ENCODE measurements at regions not wholly inside any gene's neighbourhood (a gene's known extent, or its start where the extent isn't known, plus 50 kb on each side); places are given as distances from the start of the nearest gene placed in this dataset.

GRCh38 chr4:100722866-100723459 is 205.1 kb upstream of the EMCN start:
- DNase-seq (ENCODE audit: low read depth), result no peak

- DNase-seq (ENCODE audit: low read depth), result no peak
Observed at GRCh38 chr4:100722133-100722532, 204.3 kb upstream of the EMCN start.

DNA sequence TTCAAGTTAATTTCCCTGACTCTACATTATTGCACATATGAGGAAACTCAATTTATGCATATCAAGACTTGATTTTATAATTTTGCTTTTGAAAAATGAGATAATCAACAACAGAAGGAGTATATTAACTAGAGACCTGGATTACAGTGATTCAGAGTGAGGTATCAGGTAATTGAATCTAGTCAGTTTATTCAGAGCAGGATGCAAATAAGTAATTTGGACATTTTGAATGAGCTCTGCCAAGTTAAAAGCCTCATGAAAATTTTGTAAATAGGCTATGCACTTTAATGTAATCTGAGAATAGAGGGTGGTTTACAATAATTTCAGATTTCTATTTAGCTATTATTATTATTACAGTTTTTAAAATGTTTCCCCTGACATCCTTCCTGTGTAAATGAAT is 203.7 kb upstream of the EMCN start:
- DNase-seq (ENCODE audit: low read depth), result no peak

GRCh38 chr4:100721077-100721476 is 203.3 kb upstream of the EMCN start:
- no peak for DNase-seq (ENCODE audit: low read depth)

DNA sequence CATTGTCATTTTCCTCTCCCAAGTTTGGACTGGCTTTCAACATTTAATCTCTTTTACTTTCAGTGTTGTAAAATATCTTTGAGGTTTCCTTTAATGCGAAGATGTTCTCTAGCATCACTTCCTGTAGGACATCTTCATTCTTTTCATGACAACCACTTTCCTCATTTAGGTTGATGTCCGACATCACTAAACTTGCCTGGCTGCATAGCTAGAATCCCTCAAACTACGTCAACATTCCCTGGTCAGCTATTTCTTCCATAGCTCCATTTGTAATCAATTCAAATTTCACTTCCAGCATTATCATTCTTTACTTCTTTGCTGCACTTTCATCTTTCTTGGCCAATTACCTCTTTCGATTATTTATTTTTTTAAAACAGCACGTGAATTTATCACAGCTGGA is 198.6 kb upstream of the EMCN start:
- no peak for DNase-seq (ENCODE audit: low read depth)

GRCh38 chr4:100708776-100709175 is 191.0 kb upstream of the EMCN start:
- DNase-seq (ENCODE audit: low read depth), result no peak

DNA sequence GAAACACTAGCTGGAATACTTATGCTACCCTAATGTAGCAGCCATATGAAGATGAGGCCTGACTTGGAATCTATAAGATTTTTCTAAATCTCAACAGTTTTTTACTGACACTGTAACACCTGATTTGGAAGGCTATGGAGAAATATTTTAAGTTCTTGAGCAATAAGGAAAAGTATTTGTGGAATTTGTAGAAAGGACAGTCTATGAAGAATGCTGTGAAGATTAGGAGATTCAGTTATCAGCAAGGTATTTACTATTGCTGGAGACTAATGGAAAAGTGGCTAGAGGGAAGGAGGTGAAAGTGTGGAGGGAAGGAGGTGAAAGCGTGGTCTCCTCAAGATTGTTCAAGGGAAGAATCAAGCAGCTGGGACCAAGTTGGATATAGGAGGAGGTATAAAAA is 190.0 kb upstream of the EMCN start:
- peak; percentile 51 for DNase-seq (ENCODE audit: low read depth)

DNA sequence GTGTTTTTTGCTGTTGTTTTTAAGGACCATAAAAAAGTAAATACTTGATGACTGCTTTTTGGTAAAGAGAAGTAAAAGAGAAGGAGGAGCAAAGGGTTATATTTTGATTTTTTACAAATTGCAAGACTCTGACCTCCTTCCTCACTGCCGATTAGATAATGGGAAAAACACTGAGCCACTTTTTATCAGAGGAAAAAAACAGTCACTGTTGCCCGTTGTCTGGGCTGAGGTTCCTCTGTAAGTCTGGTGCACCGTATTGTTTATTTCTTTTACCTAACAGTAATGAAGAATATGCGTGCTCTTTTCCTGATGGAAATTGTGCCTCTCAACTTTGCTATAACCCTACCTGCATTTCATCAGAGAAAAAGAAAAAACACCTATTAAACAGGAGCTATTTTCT is 178.7 kb upstream of the EMCN start:
- no peak for DNase-seq (ENCODE audit: low read depth)

DNA sequence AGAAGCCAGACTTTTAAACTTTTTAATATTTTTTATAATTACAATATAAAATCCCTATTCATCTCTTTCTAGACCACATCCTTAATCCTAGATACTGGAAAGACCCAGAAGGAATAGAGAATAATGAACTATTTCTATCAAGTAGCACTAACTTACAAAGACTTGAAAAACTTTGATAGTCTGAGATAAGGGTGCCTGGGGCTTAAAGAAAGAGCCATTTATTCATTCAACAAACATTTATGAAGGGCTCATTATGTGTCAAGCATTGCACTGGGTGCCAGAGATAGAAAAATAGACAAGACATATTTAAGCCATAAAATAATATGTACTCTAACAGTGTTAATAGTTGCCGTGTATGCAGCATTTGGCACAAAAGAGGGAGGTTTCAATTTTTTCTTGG is 178.0 kb upstream of the EMCN start:
- DNase-seq (ENCODE audit: low read depth), result no peak

DNA sequence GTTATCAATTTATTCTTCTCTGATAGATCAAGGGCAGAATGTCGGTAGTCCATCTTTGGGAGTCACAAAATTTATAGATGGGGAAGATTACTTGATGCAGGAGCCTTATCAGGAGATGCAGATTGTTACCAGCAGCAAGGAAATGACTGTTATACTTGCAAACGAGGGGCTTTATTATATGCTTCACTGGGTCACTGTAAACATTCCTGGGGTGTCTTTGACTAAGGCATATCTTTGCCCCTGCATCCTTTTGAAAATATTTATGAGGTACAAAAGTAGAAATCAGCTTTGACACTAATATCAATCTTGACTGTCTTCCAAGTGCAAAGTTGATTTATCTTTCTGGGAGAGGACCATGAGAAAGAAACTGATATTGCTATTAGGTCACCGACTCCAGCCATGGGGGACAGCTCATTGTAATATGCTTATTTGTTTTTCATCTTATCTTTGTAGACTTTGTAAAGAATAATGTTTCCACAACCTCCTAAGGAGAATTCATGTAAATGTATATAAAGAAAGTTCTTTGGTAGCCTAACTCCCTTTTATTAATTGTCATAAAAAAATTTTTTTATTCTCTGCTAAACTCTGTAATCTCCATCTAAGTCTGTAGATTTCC is 177.3 kb upstream of the EMCN start:
- no peak for DNase-seq (ENCODE audit: low read depth)

GRCh38 chr4:100694467-100694866 is 176.6 kb upstream of the EMCN start:
- DNase-seq (ENCODE audit: low read depth), result no peak

- no peak for DNase-seq (ENCODE audit: low read depth)
Observed at GRCh38 chr4:100690812-100691211, 173.0 kb upstream of the EMCN start.

- DNase-seq (ENCODE audit: low read depth), result no peak
Observed at GRCh38 chr4:100688368-100688767, 170.5 kb upstream of the EMCN start.

GRCh38 chr4:100682477-100683218 is 164.8 kb upstream of the EMCN start:
- DNase-seq (ENCODE audit: low read depth), result no peak

- DNase-seq (ENCODE audit: low read depth), result no peak
Observed at GRCh38 chr4:100681289-100681688, 163.5 kb upstream of the EMCN start.

- no peak for DNase-seq (ENCODE audit: low read depth)
Observed at GRCh38 chr4:100679926-100680325, 162.1 kb upstream of the EMCN start.

GRCh38 chr4:100674976-100675375 is 157.2 kb upstream of the EMCN start:
- DNase-seq (ENCODE audit: low read depth), result no peak

- DNase-seq (ENCODE audit: low read depth), result no peak
Observed at GRCh38 chr4:100657187-100657586, 139.4 kb upstream of the EMCN start.

DNA sequence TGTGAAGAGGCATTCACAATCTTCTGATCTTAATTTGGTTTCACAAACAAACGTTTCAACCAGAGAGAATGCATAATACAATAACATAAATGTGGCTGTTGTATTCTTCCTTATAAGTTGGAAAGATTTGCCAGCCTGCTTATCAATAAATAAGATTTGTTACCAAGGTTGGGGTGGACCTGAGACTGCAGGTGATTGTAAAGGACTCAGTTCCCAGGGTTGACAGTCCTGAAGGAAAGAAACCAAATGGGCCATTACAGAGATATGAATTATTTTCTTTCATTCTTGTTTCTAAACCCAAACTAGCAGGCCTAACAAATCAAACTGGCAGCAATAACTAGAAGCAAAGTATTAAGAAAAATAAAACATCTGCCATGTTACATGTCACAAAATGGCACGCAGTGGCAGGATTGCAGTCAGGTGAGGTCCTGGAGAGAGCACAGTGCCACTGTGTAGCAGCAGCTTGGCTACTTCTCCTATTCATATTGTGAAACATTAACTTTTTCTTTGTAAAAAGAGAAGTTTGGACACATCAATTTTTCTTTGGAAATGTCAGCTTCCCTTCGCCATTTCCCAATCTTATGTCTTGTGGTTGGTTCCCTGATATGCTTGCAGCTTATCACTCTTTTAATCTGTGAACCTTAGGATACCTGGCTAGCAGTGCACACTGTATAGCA is 133.8 kb upstream of the EMCN start:
- peak; percentile 20 for DNase-seq (ENCODE audit: low read depth)

GRCh38 chr4:100649417-100649816 is 131.6 kb upstream of the EMCN start:
- DNase-seq (ENCODE audit: low read depth), result peak; percentile 33

DNA sequence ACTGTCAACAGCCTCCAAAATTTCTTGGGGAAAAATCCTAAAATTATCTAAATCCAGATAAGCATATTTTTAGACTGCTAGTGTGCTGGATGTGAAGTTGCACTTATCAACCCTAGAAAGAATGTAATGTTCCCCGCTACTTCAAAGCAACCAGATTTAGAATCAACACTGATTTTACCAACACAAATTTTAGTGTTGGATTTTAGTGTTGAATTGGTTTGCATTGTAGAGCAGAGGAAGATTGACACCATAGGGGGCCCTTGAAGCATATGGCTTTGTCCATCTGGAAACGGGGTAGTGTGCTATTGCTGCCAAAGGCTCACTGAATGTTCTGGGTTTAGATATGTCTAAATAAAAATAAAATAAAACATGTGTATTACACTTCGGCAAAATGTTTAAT is 126.3 kb upstream of the EMCN start:
- no peak for DNase-seq (ENCODE audit: low read depth)

GRCh38 chr4:100641336-100641735 is 123.5 kb upstream of the EMCN start:
- no peak for DNase-seq (ENCODE audit: low read depth)

GRCh38 chr4:100635899-100636298 is 118.1 kb upstream of the EMCN start:
- no peak for DNase-seq (ENCODE audit: low read depth)
